HCT116 (cell line): ENCODE measurements at regions not wholly inside any gene's neighbourhood (a gene's known extent, or its start where the extent isn't known, plus 50 kb on each side); places are given as distances from the start of the nearest gene placed in this dataset.

Experiments used
- CBX3 ChIP-seq: IDR thresholded peaks from 2 replicates; pipeline ENCODE4 v1.6.1; 2012; ENCODE audit warnings: low read depth
- CEBPB ChIP-seq: IDR thresholded peaks from 2 replicates; pipeline ENCODE4 v1.6.1; 2012; ENCODE audit warnings: low read depth
- CTCF ChIP-seq, 3 experiments: fragments of 200-600 bp in 1 of 3; sonication (generic) in 1 of 3; IDR thresholded peaks in 2 of 3; conservative IDR thresholded peaks in 1 of 3; 2 replicates each; pipeline ENCODE4 v1.5.1; 2012 to 2017; ENCODE audit warnings: low read depth in 2 of 3, low read length in 2 of 3, antibody characterized with exemption in 1 of 3, borderline replicate concordance in 1 of 3, control low read depth in 1 of 3, mild to moderate bottlenecking in 1 of 3, mixed read lengths in 1 of 3, mixed run types in 1 of 3, moderate library complexity in 1 of 3; ENCODE audit not compliant: insufficient read depth in 1 of 3
- ELF1 ChIP-seq: IDR thresholded peaks from 2 replicates; pipeline ENCODE4 v1.6.1; 2012; ENCODE audit warnings: low read depth, borderline replicate concordance
- EZH2phosphoT487 ChIP-seq: fragments of 200-600 bp; IDR thresholded peaks from 2 replicates; pipeline ENCODE4 v1.6.1; 2018; ENCODE audit warnings: antibody characterized with exemption, borderline replicate concordance
- MAX ChIP-seq: IDR thresholded peaks from 2 replicates; pipeline ENCODE4 v1.6.1; 2012
- POLR2A ChIP-seq: IDR thresholded peaks from 2 replicates; pipeline ENCODE4 v1.7.0; 2011; ENCODE audit warnings: borderline replicate concordance; ENCODE audit not compliant: insufficient read depth, insufficient read length; ENCODE audit errors: extremely low read depth
- POLR2AphosphoS5 ChIP-seq: IDR thresholded peaks from 2 replicates; pipeline ENCODE4 v1.6.1; 2011; ENCODE audit warnings: mild to moderate bottlenecking, low read depth, low read length, moderate library complexity
- RAD21 ChIP-seq: IDR thresholded peaks from 2 replicates; pipeline ENCODE4 v1.6.1; 2012; ENCODE audit warnings: low read depth, mild to moderate bottlenecking
- REST ChIP-seq: IDR thresholded peaks from 2 replicates; pipeline ENCODE4 v1.6.1; 2012; ENCODE audit warnings: low read depth
- SIN3A ChIP-seq: IDR thresholded peaks from 2 replicates; pipeline ENCODE4 v1.6.1; 2012; ENCODE audit warnings: low read depth
- SP1 ChIP-seq: IDR thresholded peaks from 2 replicates; pipeline ENCODE4 v1.6.1; 2012; ENCODE audit warnings: low read depth
- YY1 ChIP-seq: IDR thresholded peaks from 2 replicates; pipeline ENCODE4 v1.6.1; 2011; ENCODE audit warnings: low read length, low read depth, moderate library complexity, mild to moderate bottlenecking; ENCODE audit not compliant: insufficient replicate concordance; ENCODE audit errors: extremely low read depth
- ZNF274 ChIP-seq: fragments of 200-500 bp; sonication (Bioruptor generic); IDR thresholded peaks from 2 replicates; pipeline ENCODE4 v1.6.1; 2014; ENCODE audit warnings: mild to moderate bottlenecking, low read depth, low read length, inconsistent platforms

DNA sequence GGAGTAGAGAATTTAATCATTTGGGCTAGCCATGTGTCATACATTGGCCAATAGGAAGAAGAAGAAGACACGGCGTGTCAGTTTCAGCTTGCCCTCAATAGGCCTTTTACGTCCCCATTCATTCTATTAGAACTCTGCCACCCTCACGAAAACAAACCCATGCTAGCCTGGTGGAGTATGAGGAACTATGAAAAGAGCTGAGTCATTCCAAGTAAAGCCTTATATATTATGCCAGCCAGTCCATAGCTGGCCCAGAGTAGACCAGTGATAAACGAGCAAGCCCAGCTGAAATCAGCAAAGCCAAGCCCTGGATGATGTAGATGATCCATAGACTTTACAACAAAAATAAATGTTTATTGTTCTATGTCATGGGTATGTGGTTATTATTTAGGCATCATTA is 895.1 kb downstream of the TLE1 start:
- no peak for TF ChIP-seq CTCF (IDR thresholded peaks at IDR 0.05 in 2 of 3, conservative IDR thresholded peaks at IDR 0.05 in 1 of 3; ENCODE audit: borderline replicate concordance in 1 of 3, insufficient read depth in 1 of 3, low read depth in 2 of 3, low read length in 2 of 3)
- TF ChIP-seq ZNF274 = no peak
- TF ChIP-seq YY1 = no peak
- TF ChIP-seq POLR2AphosphoS5 = no peak
- no peak for TF ChIP-seq SP1
- TF ChIP-seq REST = no peak
- TF ChIP-seq EZH2phosphoT487 = no peak
- TF ChIP-seq CBX3 = no peak
- no peak for TF ChIP-seq POLR2A
- TF ChIP-seq SIN3A = no peak
- TF ChIP-seq MAX = no peak
- TF ChIP-seq ELF1 = no peak
- TF ChIP-seq RAD21 = no peak
- TF ChIP-seq CEBPB = no peak
